Dendritic cell treated with granulocyte-macrophage colony-stimulating factor and Interleukin-4, amounts not matched to agents 40 ng/mL and 50 ng/mL, for 4 days (primary cell): ENCODE measurements at regions not wholly inside any gene's neighbourhood (a gene's known extent, or its start where the extent isn't known, plus 50 kb on each side); places are given as distances from the start of the nearest gene placed in this dataset.

ENCODE experiments used
- H3K27ac Mint-ChIP-seq: one replicate; pipeline ENCODE4 v1.8.0; 2022; ENCODE audit warnings: mild to moderate bottlenecking, mixed read lengths
- H3K27me3 Mint-ChIP-seq: one replicate; pipeline ENCODE4 v1.8.0; 2022; ENCODE audit warnings: mild to moderate bottlenecking, mixed read lengths
- H3K36me3 Mint-ChIP-seq: one replicate; pipeline ENCODE4 v1.8.0; 2022; ENCODE audit warnings: low read depth, mixed read lengths
- H3K4me1 Mint-ChIP-seq: one replicate; pipeline ENCODE4 v1.8.0; 2022; ENCODE audit warnings: low read depth, mixed read lengths
- H3K4me3 Mint-ChIP-seq: one replicate; pipeline ENCODE4 v1.8.0; 2022; ENCODE audit warnings: mild to moderate bottlenecking, moderate library complexity, mixed read lengths
- H3K9me3 Mint-ChIP-seq: one replicate; pipeline ENCODE4 v1.8.0; 2022; ENCODE audit warnings: mixed read lengths
- intact Hi-C: fragments of 100-400 bp; cut with micrococcal nuclease; formaldehyde crosslinking; loops from one replicate; pipeline ENCODE4 v1.15.0; 2022

- Mint-ChIP-seq H3K36me3 (no peaks in the 10 kb centered on the region), H3K4me3 (no peak overlapping the region), H3K27ac (no peak overlapping the region)
Observed at GRCh38 chr1:118253053-118253915, 68.3 kb upstream of the SPAG17 start.

GRCh38 chr1:118252624-118253023, 67.6 kb upstream of the SPAG17 start:
- no peaks in the 10 kb centered on the region for H3K27me3 Mint-ChIP-seq
- H3K9me3 Mint-ChIP-seq: no peaks in the 10 kb centered on the region
- H3K27ac Mint-ChIP-seq: no peak overlapping the region
- H3K36me3 Mint-ChIP-seq: no peaks in the 10 kb centered on the region
- H3K4me3 Mint-ChIP-seq: no peak overlapping the region
- intact Hi-C loops: no loop called here
- H3K4me1 Mint-ChIP-seq: no peaks in the 10 kb centered on the region

More at GRCh38 chr1:118253053-118253915, 68.3 kb upstream of the SPAG17 start:
- H3K27me3 Mint-ChIP-seq: no peaks in the 10 kb centered on the region
- H3K9me3 Mint-ChIP-seq: no peaks in the 10 kb centered on the region
- no peaks in the 10 kb centered on the region for H3K4me1 Mint-ChIP-seq
- intact Hi-C loops: no loop called here

GRCh38 chr1:118250232-118250631, 65.2 kb upstream of the SPAG17 start:
- no peak overlapping the region for H3K4me3 Mint-ChIP-seq
- H3K27ac Mint-ChIP-seq: no peak overlapping the region
- H3K4me1 Mint-ChIP-seq: no peaks in the 10 kb centered on the region
- intact Hi-C loops: no loop called here
- no peaks in the 10 kb centered on the region for H3K36me3 Mint-ChIP-seq
- no peaks in the 10 kb centered on the region for H3K27me3 Mint-ChIP-seq
- H3K9me3 Mint-ChIP-seq: no peaks in the 10 kb centered on the region

- intact Hi-C loops: no loop called here
- H3K9me3 Mint-ChIP-seq: no peaks in the 10 kb centered on the region
- H3K27me3 Mint-ChIP-seq: no peaks in the 10 kb centered on the region
- no peak overlapping the region for H3K27ac Mint-ChIP-seq
- no peaks in the 10 kb centered on the region for H3K4me1 Mint-ChIP-seq
- H3K36me3 Mint-ChIP-seq: no peaks in the 10 kb centered on the region
- H3K4me3 Mint-ChIP-seq: no peak overlapping the region
Observed at GRCh38 chr1:118249641-118250040, 64.6 kb upstream of the SPAG17 start.

DNA sequence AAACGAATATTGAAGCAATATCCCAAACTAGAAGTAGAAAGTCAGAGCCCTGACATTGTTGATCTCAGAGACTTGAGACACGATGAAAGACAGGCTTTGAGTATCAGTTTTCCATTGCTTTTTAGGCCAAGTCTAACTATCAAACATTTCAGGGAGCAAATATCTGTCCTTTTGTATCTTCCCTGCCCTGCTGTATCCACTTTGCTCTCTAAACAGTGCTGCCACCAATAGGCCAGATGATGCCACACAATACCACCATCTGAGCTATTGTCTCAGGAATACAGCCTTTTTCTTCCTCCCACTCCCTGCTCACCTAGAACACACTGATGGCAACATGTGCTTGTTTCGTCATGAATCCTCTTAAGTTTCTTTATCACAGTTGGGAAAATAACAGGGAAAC, 62.6 kb upstream of the SPAG17 start:
- no peaks in the 10 kb centered on the region for H3K9me3 Mint-ChIP-seq
- no peaks in the 10 kb centered on the region for H3K36me3 Mint-ChIP-seq
- no peaks in the 10 kb centered on the region for H3K4me1 Mint-ChIP-seq
- H3K4me3 Mint-ChIP-seq: no peak overlapping the region
- no peaks in the 10 kb centered on the region for H3K27me3 Mint-ChIP-seq
- H3K27ac Mint-ChIP-seq: no peak overlapping the region
- intact Hi-C loops: no loop called here

GRCh38 chr1:118246646-118247045, 61.6 kb upstream of the SPAG17 start:
- no peaks in the 10 kb centered on the region for H3K4me1 Mint-ChIP-seq
- no peaks in the 10 kb centered on the region for H3K36me3 Mint-ChIP-seq
- H3K27me3 Mint-ChIP-seq: no peaks in the 10 kb centered on the region
- H3K9me3 Mint-ChIP-seq: no peaks in the 10 kb centered on the region
- intact Hi-C loops: no loop called here
- H3K27ac Mint-ChIP-seq: no peak overlapping the region
- H3K4me3 Mint-ChIP-seq: no peak overlapping the region

DNA sequence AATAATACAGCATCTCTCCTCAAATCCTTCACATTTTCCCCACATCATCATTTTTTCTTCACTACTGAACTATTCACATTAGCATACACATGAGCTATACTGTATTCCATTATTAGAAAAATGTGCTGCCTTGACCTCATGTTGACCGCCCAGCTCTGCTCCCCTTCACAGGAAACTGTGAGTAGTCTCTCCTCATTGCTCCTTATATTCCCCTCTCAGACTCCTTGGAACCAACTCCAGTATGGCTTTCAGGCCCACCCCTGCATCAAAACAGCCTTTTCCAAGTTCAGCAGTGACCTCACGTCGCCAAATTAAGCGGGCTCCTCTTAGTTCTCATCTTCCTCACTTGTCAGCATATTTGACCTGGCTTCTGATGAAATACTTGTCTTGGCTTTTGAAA, 59.2 kb upstream of the SPAG17 start:
- no peaks in the 10 kb centered on the region for H3K27me3 Mint-ChIP-seq
- intact Hi-C loops: no loop called here
- no peak overlapping the region for H3K27ac Mint-ChIP-seq
- H3K9me3 Mint-ChIP-seq: peaks cover 9% of the 10 kb centered on the region
- no peaks in the 10 kb centered on the region for H3K36me3 Mint-ChIP-seq
- no peaks in the 10 kb centered on the region for H3K4me1 Mint-ChIP-seq
- no peak overlapping the region for H3K4me3 Mint-ChIP-seq

GRCh38 chr1:118243269-118243668, 58.2 kb upstream of the SPAG17 start:
- Mint-ChIP-seq H3K4me3 (no peak overlapping the region), H3K4me1 (no peaks in the 10 kb centered on the region), H3K36me3 (no peaks in the 10 kb centered on the region), H3K27me3 (no peaks in the 10 kb centered on the region), H3K9me3 (peaks cover 18% of the 10 kb centered on the region), H3K27ac (no peak overlapping the region)
- intact Hi-C loops: no loop called here
